Limb (tissue), 2 donors: ENCODE measurements at regions not wholly inside any gene's neighbourhood (a gene's known extent, or its start where the extent isn't known, plus 50 kb on each side); places are given as distances from the start of the nearest gene placed in this dataset.
A peak's percentile ranks its signal among the peaks of the same experiment; 100 is the strongest.

ENCODE experiments used
- DNase-seq, 2 donors: peaks; one replicate each; pipeline ENCODE4 v3.0.0-alpha.2; 2016; ENCODE audit errors: extremely low spot score in 2 of 2

DNA sequence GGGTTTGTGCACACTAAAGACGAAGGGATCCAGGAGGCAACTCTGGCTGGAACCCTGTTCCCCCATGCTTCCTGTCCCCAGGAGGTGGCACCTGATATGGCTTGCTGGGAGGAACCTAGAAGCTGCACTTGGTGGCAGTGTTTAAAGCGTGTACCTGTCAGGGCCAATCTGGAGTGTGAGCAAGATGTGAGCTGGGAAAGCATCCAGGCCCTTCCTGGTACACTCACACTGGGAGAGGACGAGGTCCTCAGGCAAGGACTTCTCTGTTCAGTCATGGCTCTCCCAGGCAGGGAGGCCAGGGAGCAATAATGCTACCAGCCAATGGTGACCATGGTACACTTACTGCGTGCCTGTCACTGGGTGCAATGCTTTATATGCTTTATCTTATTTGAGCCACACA, 130.7 kb upstream of the NECTIN1 start:
- no peak for DNase-seq

DNA sequence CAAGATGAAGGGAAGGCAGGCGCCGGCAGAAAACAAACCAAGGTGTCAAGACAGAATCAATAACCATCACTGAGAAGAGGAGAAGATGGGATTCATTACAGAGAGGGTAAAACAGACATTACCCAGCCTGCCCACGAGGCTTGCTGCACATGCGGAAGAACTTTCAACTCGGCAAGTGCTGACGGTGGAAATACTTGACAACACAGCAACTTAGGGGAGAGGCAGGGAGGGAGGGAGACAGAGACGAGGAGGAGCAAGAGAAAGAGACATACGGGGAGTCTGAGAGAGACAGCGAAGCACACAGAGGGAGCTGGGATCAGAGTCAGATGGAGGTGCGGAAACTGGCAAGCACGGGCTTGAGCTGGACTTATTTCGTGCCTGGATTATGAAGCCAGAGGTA, 129.3 kb upstream of the NECTIN1 start:
- no peak for DNase-seq

DNA sequence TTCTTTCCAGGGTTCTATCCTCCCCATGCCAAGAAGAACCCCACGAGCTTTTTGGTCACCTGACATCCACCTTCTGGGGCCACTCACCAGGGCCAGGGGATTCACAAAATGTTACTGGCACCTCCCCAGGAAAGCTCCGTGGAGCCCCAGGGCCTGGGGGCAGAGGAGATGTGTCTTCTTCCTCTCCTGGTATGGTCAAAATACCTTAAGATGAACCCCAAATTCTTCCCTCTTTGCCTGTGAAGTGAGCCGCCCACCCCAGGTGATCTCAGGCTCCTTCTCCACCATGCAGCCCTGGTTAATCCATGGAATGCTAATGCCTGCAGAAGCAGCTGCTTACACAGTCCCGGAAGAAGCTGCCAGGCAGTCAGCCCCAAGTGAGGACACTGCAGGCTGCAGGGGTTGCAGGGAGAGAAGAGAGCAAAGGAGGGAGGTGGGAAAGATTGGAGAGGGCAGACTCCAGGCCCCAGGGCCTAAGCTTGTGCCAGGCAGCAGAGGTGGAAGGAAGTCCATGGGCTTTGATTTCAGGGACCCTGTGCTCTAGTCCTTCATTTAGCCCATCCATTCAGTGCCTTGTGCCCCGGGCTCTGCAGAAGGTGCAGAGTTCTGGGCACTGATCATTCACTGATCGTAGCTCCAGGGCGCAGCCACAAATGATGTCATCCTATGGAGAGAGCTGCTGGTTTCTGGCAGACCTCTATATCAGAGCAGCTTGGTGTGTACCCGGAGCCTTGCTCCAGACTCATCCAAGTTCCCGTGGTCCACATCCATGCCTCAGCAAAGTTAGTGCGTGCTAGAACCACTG, 127.9 kb upstream of the NECTIN1 start:
- no peak for DNase-seq

DNA sequence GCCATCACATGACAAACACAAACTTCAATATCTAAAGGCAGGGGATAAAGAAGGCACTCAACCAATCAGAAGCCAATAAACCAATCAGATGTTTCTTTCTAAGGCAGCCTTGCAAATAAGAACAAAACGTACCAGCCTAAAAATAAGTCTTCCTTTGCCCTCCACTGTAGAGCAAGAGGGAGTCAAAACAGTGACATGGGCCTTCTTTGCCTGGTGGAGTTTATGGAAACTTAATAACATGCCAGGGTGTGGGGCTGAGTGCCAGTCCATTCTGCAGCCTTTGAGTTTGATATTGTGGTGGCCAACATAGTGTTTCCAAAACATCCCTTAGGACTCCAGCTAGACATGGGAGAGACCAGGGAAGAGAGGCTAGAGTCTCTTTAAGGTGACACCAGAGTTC, 126.1 kb upstream of the NECTIN1 start:
- DNase-seq = no peak

DNA sequence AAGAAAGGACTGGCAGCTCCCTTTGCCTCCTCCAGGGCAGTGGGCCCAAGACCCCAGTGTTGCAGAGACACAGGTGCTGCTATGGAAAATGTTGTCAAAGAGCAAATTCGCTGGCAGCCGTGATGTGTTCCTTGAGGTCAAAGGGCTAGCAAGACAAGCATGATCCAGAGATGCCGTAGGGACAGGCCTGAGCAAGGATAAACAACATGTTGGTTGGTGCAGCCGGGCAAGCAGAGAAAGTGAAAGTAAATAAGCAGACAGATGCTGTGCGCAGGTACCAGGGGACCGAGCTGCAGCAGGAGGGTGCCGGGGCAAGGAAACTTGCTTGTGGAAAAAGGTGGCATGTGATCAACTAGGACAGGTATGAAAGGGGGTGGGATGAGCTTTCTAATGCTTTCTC, 125.5 kb upstream of the NECTIN1 start:
- DNase-seq = no peak

DNA sequence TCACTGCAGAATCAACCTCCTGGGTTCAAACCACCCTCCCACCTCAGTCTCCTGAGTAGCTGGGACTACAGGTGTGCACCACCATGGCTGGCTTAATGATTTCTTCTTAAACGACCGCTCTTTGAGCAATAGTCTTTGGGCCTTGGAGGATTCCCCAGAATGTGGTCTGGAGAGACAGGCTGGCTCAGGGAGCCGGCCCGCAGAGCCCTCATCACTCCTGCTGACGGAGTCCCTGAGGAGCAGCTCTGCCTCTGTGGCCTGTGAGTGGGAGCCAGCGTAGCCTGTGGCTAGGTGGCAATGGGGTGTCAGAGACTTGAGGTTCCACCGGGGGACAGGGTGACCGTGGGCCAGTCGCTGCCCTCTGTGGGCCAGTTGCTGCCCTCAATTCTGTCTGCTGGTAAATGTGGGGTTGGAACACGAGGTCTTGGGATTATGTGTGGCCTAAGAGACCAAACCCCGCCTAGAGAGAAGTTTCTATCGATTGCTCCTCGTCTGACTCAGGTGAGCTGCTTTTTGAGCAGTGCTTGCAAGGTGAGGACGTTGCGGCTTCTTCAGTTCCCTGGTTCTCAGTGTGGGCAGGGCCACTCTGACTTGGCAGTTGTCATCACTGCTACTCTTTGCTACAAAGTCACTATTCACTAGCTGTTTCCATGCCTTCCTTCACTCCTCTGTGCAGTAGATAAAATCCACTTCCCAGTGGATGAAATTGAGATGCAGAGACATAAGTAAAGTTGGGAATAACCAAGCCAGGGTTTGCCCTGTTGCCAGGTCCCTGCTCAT, 124.8 kb upstream of the NECTIN1 start:
- no peak for DNase-seq

DNA sequence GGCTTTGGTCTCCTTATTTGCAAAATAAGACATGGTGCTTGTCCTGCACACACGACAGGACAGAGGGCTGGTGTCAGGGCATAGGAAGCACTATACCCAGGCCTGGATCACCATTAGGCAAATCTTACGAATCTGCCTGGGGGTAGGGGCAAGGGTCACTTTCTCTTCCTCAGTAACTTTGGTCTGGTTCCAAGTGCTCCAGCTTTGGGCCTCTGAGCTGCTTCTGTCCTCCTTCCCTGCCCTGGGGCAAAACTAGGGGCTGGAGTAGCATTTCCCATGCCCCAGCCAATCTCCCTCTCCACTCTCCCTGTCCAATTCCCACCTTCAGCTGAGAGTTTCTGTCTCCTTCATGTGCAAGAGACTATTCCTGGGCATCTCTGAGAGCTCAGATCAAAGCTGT, 123.7 kb upstream of the NECTIN1 start:
- no peak for DNase-seq

DNA sequence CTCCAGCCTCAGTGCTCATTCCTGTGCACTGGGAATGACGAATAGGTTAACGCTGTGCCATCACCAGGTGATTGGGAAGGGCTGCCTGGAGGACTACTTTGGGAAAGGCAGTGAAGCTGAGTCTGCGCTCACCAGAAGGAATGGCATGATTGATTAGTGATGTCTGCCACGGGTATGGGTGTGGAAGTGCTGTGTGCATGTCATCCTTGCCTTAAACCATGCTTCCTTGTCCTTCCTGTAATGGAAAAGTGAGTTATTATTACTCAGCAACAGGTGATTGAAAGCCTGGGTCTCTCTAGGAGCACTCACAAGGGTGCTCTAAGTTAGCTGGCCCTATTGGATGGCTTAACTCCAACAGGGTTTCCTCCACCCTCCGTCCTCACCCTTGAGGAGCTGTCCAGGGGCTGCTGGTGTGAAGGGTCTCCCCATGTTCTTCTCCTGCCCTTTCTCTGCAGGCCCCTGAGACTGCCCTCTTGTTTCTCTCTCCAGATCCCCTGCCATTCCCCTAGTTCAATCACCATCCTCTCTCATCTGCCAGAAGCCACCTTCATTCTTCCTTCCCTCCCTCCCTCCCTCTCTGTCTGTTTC, 121.9 kb upstream of the NECTIN1 start:
- no peak for DNase-seq

DNA sequence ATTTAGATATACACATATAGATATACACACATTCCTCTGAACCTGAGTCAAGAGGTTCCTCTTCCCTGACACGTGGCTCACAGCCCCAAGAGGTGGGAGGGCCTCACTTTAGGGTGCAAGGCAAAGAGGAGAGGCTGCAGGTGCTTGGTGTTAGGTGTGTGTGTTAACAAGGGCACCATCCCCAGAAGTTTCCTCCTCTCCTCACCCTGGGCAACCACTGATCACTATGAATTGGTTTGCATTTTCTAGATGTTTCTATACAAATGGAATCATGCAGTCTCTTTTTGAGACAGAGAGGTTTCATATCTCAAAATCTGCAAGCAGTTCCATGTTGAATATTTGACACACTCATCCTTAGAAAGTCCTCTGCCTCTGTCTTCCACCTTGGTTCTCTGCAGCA, 120.9 kb upstream of the NECTIN1 start:
- DNase-seq = no peak

DNA sequence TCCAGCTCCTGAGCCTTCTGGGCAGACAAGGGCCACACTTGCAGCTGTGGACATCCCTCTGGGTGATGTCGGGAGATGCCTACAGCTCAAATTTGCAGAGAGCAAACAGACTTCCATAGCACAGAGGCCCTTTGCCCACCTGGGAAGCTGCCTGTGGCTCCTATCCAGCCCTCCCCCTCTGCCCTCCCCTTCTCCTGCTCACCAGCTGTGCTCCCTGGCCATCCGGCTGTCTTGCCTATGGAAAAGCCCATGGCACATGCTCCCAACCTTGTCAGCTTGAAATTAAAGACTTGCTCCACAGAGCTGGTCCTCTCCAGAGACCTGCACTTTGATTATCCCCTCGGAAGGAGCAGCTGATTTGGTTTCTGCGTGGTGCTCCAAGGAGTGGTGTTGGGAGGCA, 118.9 kb upstream of the NECTIN1 start:
- peak in 1 of 2 donors; percentile 40 for DNase-seq

DNA sequence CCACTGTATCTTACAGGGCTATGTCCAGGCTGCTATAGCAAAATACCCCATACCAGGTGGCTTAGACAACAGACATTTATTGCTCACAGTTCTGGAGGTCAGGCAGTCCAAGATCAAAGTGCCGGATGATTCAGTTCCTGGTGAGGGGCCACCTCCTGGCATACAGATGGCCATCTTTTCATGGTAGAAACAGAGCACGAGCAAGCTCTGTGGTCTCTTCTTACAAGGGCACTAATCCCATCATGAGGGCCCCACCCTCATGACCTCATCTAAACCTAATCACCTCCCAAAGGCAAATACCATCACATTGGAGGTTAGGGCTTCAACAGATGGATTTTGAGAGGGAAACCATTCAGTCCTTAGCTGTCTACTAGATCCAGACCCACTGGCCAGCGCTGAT, 117.4 kb upstream of the NECTIN1 start:
- DNase-seq = no peak

DNA sequence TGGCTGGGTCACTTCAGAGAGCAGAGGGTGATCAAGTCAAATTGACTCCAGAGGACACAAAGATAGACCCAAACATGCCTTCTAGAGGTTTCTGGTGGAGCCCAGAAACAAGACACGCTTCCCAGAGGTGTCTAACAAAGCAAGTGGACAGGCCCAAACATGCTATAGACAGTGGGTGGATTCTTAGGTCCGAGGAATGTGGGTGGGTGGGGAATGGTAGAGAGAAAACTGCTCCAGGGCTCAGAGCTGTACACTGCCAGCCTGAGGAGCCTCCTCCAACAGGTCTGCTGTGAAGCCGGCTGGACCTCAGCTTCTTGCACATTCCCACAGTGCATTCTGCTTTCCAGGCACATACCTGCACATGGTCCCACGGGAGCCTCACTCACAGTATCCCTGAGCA, 116.8 kb upstream of the NECTIN1 start:
- DNase-seq = no peak

DNA sequence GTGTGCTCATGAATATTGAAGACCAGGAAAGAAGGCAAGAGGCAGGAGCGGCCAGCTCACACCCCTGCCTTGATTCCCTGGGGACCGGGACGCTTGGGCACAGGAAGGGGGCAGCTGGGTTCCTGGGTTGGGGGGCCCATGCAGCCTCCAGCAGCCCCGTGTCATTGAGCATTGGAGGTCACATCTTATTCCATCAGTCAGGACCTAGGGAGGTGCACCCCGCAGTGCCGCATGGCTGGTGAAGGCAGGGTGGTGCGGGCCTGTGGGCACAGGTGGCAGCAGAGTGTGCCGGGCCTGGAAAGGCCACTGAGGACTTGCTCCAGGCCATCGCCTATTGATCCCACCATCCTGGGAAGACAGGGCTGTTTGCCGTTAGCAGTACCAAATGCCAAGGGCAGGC, 116.3 kb upstream of the NECTIN1 start:
- no peak for DNase-seq

DNA sequence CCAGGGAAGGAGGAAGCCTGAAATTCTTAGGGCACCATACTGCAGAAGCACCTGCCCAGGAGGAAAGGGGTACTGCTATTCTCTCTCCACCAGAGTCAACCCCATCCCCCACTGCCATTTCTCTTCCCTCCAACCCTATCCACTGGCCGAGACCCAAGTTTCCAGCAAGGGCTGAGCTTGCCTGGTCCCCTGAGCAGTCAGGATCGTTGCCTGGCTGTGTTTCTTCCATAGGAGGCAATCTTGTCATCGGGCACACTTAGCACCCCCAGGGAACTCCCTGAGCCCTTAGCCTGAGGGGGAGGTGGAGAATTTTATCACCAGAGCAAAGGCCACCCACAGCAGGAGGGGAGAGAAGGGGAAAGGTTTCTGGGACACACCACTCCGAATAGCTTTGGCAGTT, 115.8 kb upstream of the NECTIN1 start:
- peak; percentile 2 to 43 for DNase-seq

DNA sequence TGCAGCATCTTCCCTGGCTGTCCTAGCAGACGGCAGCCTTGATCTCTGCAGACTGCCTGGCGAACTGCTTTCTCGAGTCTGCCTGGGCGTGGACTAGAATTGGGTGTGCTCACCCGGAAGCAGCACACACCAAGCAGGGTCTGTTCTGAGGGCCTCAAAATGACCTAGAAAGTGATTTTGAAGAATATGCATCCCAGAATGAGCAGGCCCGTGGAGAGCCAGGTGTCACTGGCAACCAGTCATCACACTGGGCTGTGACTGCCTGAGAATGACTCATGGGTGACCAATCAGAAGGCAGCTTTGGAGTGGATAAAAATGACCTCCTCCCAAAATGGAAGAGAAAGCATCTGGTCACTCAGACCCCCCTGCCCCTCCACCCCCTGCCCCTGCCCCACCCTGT, 114.9 kb upstream of the NECTIN1 start:
- DNase-seq = no peak

DNA sequence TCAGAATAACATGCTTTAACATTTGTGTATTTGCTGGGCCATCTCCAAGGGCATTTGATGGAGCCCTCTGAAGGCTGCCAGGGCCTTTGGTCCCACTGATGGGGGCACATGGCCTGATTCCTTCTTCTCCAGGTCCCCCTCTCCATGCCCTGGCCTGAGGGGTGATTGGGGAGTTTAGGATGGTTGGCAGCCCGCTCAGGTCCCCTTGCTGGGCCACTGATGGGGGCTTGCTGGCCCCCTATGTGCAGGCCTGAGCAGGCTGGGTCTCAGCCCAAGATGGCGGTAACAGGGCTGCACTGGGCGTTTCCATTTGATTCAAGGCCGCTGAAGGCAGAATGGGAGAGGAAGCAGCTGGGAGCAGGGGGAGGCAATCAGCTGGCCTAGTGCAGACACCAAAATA, 113.7 kb upstream of the NECTIN1 start:
- no peak for DNase-seq

DNA sequence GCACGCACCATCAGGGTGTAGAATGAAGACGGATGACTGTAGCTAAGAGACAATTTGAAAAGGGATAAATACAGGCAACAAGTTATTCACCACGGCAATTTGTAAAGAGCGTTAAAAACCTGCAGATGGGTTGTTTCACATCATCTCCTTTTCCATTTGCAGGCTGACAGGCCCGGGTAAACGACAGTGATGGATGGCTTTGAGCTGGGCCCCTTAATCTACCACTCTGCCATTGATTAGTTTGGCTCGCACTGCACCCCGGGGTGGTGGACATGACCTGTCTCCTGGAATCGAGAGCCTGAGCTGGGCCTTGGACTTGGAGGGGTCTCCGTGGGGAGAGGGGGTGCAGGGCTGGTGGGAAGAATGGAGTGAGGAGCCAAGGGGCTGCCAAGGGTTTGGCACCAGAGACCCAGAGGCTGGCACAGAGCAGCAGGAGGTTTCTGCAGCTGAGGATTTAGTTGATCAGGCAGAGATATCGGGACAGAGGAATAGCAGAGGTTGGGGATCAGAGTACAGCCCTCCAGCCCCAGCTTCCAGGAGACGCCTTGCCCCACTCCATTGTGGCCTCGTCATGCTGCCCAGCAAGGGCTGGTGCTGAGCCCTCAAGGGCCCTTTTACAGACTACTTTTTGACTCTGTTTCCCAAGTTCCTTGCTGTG, 110.6 kb upstream of the NECTIN1 start:
- DNase-seq = no peak

DNA sequence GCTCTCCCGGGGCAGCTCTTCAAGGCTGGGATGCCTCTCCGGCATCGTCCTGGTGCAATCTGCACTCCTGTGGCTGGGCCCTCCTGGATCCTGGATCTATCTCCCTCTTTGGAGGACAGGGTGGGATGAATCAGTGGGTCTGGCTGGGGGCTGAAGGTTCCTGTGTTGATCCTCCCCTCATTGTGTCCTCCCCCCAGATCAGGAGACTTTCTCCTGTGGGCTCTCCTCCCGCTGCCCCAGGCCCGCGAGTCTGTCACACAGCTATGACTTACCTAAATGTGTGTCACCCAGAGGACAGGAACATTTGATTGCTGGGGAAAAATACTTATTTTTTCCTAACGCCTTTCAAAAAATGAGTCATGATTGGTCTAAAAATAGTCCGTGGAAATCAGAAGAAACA, 106.8 kb upstream of the NECTIN1 start:
- DNase-seq = no peak

DNA sequence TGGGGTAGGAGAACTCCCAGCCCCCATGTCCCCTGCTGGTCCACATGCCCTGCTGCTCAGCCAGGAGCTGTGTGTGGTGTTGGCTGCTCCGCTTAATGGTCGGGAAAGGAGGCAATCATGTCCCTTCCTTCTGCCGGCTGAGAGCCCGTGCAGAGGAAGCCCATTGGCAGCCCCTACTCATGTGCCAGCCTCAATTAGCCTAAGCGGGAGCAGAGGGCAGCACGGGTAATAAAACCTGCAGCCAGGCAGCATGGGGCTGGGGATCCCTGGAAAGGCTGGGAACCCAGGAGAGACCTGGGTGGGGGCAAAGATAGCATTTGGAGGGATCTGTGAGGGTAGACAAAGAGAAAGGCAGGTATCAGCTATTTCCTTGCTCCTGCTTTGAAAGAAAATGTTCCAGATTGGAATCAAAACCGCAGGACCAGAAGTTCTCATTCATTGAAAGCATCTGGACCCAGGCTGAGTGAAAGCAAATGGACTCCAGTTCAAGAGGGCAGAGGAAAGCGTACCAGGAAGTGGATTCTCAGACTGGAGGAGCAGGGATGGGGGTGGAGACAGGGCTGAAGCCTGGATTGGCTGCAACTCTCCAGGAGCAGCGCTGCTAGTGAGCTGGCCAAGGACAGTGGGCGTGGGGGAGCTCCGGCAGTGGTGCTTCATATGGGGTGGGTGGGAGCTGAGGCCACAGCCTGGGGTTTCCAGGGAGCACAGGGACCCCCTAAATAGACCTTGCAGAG, 103.4 kb upstream of the NECTIN1 start:
- peak; percentile 32 to 47 for DNase-seq

DNA sequence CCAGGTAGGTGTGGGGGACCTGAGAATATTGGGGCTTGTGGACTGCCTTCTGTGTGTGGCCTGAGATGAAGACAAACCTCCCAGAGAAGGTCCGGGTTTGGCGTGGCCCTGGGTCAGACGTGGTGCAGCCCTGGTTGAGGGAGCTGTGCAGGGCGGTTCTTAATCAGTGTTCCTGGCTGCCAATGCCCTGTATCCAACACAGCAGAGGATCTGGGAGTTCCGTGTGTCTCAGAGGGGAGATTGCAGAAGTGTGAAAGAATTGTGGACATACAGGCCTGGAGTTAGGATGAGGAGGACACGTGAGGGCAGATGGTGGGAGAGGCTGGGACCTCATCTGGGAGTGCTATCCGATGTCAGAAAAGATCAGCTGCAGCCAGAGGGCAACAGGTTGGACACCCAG, 102.0 kb upstream of the NECTIN1 start:
- DNase-seq = no peak

DNA sequence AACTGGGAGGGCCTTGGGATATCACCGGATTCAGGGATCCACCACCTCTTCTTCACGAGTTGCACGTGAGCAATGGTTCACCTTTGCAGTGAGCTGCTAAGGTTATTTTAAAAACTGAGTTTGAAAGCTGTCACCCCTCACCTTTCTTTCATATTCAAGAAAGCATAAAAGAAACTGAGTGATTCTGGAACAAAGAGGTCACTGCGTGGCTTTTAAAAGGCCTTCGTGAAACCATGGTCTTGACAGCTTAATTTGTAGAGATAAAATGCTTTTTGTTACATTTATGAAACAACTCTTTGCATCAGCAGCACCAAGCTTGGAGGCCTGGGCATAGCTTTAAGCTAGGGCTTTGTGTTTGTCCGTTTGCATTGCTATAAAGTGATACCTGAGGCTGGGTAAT, 101.4 kb upstream of the NECTIN1 start:
- no peak for DNase-seq
